Glutamatergic neuron (in vitro differentiated cells): ENCODE measurements at regions not wholly inside any gene's neighbourhood (a gene's known extent, or its start where the extent isn't known, plus 50 kb on each side); places are given as distances from the start of the nearest gene placed in this dataset.

ENCODE experiments used
- DNase-seq: peaks from one replicate; pipeline ENCODE4 v3.0.0; 2022
- H3K27ac Mint-ChIP-seq: one replicate; pipeline ENCODE4 v1.8.0; 2020; ENCODE audit warnings: mild to moderate bottlenecking, mixed read lengths, inconsistent platforms; ENCODE audit not compliant: unreplicated experiment
- H3K27me3 Mint-ChIP-seq: one replicate; pipeline ENCODE4 v1.8.0; 2020; ENCODE audit warnings: mild to moderate bottlenecking, moderate library complexity, mixed read lengths, inconsistent platforms; ENCODE audit not compliant: unreplicated experiment
- H3K36me3 Mint-ChIP-seq: one replicate; pipeline ENCODE4 v1.8.0; 2020; ENCODE audit warnings: mild to moderate bottlenecking, mixed read lengths, inconsistent platforms; ENCODE audit not compliant: unreplicated experiment
- H3K4me1 Mint-ChIP-seq: one replicate; pipeline ENCODE4 v1.8.0; 2020; ENCODE audit warnings: mild to moderate bottlenecking, low read depth, mixed read lengths, inconsistent platforms; ENCODE audit not compliant: unreplicated experiment
- H3K4me3 Mint-ChIP-seq: one replicate; pipeline ENCODE4 v1.8.0; 2020; ENCODE audit warnings: mild to moderate bottlenecking, mixed read lengths, inconsistent platforms; ENCODE audit not compliant: unreplicated experiment
- H3K9me3 Mint-ChIP-seq: one replicate; pipeline ENCODE4 v1.8.0; 2020; ENCODE audit warnings: mild to moderate bottlenecking, moderate library complexity, mixed read lengths, inconsistent platforms; ENCODE audit not compliant: unreplicated experiment
- CTCF ChIP-seq: fragments of 200-600 bp; sonication (generic); IDR thresholded peaks from one replicate; pipeline ENCODE4 v1.5.0; 2021; ENCODE audit not compliant: partially characterized antibody, unreplicated experiment

DNA sequence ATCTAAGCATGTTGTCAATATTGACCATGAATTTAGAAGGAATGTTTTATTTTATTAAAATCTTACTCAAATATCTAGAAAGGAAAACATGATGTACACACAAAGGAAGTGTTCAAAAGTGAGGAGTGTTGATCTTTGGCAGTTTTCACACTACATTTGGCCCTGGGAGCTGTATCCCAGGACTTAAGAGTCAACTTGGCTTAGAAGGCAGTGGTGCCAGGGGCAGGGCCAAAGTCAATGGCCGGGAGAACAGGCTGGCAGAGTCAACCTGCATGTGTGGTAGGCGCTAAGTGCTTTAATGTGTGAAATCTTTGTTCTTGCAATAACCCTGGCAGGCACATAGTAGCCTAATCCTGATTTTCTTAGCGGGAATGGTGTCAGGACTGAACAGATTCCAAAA lies 228.4 kb downstream of the TENT4A start:
- Mint-ChIP-seq H3K4me3 (no peak overlapping the region), H3K9me3 (no peaks in the 10 kb centered on the region), H3K36me3 (no peaks in the 10 kb centered on the region), H3K4me1 (peaks cover 17% of the 10 kb centered on the region), H3K27ac (no peak overlapping the region), H3K27me3 (peaks cover 1% of the 10 kb centered on the region)
- no peak for DNase-seq
- TF ChIP-seq CTCF: no peak

DNA sequence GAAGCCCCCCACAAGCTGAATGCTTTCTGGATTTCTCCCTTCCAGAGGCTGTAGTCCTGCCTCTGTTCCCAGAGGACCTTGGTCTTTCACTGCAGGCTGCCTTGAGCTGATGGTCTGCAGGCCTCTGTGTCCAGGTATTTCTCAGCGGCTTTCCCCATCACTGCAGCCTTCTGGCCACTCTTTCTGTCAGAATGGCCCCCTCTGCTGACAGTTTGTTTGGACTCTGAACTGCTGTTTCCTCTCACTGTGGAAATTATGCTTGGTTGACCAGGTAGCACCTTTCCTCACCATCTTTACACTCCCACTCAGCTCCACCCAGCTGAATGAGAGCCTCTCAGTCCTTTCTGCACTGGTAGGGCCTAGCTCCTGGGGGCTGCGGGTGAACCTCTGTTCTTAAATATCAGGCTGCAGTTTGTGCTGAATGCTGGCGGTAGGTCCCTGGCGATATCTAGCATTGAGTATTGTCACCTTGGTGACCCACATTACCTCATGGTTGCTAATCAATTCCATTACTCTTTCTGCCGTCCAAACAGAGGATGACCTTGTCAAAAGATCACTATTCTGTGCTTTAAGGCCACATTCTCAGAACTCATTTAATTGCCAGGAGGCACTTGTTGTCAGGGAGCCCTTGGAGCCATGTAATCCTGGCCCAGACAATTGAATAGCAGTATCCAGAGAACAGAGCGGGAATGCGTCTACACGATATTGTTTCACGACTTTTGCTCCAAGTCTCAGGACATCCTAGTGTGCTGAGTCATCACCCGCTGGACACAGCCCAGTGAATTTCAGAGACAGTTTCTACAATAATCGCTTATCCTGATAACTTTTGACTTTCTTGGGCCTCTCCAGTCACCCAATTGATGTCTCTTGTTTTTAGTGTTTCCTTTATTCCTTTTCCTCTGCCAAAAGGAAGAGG lies 230.2 kb downstream of the TENT4A start:
- no peaks in the 10 kb centered on the region for H3K36me3 Mint-ChIP-seq
- no peak for DNase-seq
- no peak overlapping the region for H3K27ac Mint-ChIP-seq
- H3K4me3 Mint-ChIP-seq: no peak overlapping the region
- no peak for TF ChIP-seq CTCF
- H3K4me1 Mint-ChIP-seq: peaks cover 9% of the 10 kb centered on the region
- no peaks in the 10 kb centered on the region for H3K9me3 Mint-ChIP-seq
- peaks cover 1% of the 10 kb centered on the region for H3K27me3 Mint-ChIP-seq

DNA sequence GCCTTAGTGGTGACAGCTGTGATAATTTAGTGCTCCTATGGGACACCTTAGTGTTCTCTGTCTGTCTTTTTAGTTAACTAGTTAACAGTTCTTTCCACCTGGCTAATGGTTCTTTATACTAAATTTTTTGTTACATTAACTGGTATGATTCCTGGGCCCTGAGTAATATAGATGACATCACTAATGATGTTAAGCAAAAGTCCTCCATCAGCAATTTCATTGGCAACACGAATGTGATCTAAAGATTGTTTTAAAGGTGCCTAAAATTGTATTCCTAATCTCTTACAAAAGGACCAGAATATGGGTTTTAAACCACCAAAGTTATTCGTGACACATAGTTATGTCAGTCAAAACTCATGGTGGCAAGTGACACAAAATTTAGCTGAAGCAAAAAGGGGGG lies 235.3 kb downstream of the TENT4A start:
- Mint-ChIP-seq H3K9me3 (peaks cover 2% of the 10 kb centered on the region), H3K27ac (no peak overlapping the region), H3K4me3 (no peak overlapping the region), H3K27me3 (no peaks in the 10 kb centered on the region), H3K36me3 (no peaks in the 10 kb centered on the region), H3K4me1 (peaks cover 19% of the 10 kb centered on the region)
- DNase-seq: no peak
- TF ChIP-seq CTCF: no peak

- Mint-ChIP-seq H3K36me3 (no peaks in the 10 kb centered on the region), H3K4me1 (peaks cover 19% of the 10 kb centered on the region), H3K27me3 (no peaks in the 10 kb centered on the region)
These were observed 236.0 kb downstream of the TENT4A start for GRCh38 chr5:6949230-6949629.

More at GRCh38 chr5:6949230-6949629, 236.0 kb downstream of the TENT4A start:
- Mint-ChIP-seq H3K27ac (no peak overlapping the region), H3K9me3 (peaks cover 2% of the 10 kb centered on the region), H3K4me3 (no peak overlapping the region)
- no peak for TF ChIP-seq CTCF
- no peak for DNase-seq
